A673 (cell line): ENCODE measurements at regions not wholly inside any gene's neighbourhood (a gene's known extent, or its start where the extent isn't known, plus 50 kb on each side); places are given as distances from the start of the nearest gene placed in this dataset.

ENCODE experiments used
- CTCF ChIP-seq: fragments of 300-800, 200-600 bp; sonication (generic); conservative IDR thresholded peaks from 2 replicates; pipeline ENCODE4 v1.5.1; 2017; ENCODE audit warnings: low read depth, mild to moderate bottlenecking, antibody characterized with exemption, low read length, moderate library complexity, mixed read lengths
- EZH2 ChIP-seq: fragments of 200-600 bp; sonication (generic); IDR thresholded peaks from 2 replicates; pipeline ENCODE4 v1.6.1; 2017; ENCODE audit warnings: borderline replicate concordance, low read depth, mild to moderate bottlenecking, mixed read lengths, antibody characterized with exemption, low read length; ENCODE audit not compliant: poor library complexity, severe bottlenecking

DNA sequence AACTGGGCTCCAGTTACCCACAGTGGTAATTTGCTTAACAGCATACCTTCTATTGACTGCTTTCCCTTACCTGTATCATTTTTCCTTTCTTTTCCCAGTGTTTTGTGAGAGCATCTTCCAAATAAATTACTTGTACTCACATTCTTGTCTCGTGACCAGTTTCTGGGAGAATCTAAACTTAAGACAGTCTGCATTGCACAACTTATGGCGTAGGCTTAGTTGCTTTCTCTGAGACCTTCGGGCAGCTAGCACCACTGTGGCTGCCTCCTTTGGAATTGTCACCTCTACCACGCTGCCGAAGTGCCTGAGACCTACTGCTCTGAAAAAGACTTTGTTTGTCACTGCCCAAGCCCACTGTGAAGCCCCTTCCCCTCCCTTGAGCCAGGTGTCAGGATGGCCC lies 188.1 kb upstream of the BMP2 start:
- TF ChIP-seq CTCF (no peak), EZH2 (no peak)
